HG03097 (cell line): ENCODE measurements at regions not wholly inside any gene's neighbourhood (a gene's known extent, or its start where the extent isn't known, plus 50 kb on each side); places are given as distances from the start of the nearest gene placed in this dataset.

ENCODE experiments used
- ATAC-seq: cut with Tn5 transposase; IDR thresholded peaks from one replicate; pipeline ENCODE4 v1.9.1; 2021; ENCODE audit not compliant: unreplicated experiment, low FRiP score

DNA sequence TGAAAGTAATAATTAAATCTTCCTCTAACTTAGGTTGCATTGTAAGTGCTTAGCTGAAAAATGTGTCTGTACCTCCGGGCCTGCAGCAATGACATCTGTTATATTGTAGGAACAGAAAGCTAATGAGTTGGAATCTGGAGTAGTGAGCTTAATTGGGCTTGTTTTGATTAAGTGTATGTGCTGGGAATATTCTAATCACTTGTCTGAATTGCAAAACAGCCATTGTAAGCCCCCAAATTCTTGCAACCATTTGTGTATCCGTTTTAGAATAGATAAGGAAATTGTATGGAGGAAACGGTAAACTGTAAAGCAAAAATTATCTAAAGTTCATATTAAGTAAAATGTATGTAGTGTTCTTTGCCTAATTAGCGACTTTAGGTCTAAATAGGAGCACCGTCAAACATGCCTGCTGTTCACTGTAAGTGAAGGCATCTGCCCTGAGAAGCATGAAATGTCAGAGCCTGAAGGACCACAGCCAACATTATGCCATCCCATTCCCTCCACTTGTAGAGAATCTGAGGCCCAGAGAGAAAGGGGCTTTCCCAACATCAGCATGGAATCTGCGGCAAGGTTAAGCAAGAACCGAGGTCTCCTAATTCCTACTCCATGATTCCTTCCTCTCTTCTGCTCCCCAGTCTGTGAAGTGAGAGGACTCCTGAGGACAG lies 466.4 kb downstream of the TDRD15 start:
- no peak for ATAC-seq

DNA sequence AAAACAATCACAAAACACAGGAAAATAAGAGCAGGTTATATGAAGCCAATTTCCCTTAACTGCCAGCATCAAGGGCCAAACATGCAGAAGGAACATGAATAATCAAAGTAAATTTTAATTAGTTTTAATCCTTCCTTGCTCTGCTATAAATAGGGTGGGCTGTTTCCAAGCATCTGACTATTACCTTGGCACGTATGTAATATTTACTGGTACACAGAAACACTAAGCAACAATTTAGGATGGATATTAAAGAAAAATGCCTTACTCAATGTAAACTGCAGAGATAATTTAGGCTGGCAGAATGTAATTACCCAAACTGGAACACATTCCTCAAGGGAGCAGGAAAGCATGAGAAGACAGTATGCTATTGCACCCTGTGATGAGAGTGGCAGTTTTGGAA lies 468.2 kb downstream of the TDRD15 start:
- ATAC-seq = no peak

DNA sequence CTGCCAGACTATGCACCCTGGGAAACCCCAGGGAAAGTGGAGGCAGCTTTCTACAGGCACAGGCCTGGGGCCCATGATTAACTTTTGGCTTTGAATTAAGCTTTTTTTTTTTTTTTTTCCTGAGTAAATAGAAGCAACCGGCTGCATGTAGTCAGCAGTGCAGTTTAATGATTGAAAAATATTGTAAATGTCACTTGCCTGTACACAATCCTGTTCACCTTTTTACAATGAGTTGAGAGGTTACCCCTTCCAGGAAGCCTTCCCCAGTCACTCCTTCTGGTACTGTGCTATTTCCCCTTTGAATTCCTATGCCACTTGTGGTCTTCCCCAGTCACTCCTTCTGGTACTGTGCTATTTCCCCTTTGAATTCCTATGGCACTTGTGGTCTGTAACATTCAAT lies 475.6 kb downstream of the TDRD15 start:
- ATAC-seq = no peak

DNA sequence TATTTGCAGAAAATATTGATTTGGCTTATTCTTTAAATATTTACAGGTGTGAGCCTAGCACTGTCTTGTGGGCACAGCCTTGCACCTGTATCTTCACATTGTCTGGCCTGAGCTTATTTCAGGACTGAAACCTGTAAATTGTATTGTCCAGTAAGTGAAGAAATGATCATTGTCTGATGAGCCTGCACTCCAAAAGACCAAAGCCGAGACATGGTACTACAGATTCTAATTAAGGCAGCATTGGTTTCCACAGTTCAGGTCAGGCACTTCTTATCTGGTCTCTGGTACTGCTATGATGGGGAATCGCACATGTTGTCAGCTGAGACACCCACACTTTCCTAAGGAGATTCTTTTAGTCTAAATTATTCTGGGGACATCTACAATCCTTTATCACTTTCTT lies 479.0 kb downstream of the TDRD15 start:
- no peak for ATAC-seq

DNA sequence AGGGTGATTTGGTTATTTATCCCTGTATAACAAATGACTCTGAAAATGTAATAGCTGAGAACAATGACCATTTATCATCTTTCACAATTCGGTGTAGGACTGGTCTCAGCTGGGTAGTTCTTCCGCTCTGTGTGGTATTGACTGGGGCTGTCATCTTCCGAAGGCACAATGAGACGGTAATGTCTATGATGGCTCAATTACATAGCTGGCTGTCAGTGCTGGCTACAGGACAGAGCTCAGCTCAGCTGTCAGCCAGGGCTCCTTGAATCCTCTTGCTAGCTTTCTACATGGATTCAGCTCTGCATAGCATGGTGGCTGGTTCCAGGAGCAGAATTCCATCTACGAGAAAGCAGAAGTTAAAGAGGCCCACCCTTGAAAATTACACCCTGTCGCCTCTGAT lies 483.8 kb downstream of the TDRD15 start:
- ATAC-seq = no peak

DNA sequence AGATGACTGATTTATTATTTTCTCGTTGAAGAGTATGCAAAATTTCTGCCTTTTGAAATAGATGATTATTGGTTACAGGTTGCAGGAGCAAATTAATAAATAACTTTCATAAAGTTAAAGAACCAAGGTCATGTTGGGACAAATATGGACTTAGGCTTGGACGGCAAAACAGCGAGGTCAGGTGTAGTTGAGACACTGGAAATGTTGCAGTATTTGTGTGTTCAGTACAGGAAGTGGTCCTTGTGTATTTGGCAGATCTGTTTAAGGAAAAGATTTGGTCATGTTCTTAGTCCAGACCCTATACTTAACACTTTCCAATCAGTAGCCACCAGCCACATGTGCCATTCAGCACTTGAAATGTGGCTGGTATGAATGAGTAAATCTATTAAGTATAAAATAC lies 486.5 kb downstream of the TDRD15 start:
- no peak for ATAC-seq

DNA sequence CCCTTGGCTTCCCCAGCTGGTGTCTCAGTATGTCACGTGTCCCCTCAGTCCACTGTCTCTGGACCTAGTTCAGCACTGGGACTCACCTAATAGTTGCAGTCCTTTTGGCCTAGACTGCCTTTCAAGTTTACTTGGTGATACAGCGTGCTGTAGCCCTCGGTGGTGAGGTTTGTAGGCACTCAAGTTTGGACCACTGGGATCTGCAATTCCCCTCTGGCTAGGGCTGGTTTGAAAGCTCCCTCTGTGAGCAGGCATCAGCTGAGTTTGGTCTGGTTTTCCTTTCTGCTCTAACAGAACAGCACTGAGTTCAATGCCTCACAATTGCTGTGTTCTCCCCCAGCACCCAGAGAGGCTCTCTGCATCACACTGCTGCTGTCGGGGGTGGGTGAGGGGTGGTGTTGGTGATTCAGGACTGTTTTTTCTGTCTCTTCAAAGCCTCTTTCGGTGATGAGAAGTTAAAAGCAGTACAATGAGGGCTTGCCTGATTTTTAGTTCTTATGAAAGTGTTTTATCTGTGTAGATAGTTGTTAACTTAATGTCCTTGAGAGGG lies 494.2 kb downstream of the TDRD15 start:
- no peak for ATAC-seq

DNA sequence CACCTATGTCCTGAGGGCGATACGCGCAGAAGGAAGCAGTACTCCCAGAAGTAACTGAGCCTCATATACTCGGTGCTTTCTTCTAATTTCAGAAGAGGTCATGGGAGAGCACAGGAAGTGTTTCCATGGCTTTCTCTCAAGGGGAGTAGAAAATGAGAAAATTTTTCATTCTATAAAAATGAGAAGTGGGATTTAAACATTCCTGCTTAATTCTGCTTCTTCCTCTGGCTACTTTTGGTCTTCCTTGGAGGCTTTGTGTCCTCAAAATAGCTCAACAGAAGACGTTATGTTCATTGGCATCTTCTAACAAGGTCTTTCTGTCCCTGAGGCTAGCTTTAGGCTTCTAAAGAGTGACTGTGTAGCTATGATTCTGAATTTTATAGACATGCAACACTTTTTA lies 497.0 kb downstream of the TDRD15 start:
- no peak for ATAC-seq

DNA sequence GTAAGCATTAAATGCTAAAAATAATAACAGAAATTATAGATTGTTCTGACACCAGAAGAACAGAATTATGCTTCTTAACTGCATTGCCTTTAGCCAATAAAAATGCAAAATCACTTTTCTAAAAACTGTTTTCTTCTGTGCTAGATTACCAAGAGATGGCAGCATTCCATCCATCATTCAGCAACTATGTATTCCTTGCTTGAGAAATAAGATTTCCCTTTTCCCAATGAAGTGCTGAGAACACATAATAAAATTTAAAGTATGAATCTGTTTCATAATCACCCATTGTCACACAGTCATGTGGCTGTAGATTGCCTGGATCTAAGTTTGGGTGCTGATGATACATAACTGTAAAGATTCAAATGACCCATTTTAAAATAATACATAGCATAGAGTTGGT lies 504.2 kb downstream of the TDRD15 start:
- ATAC-seq = no peak

DNA sequence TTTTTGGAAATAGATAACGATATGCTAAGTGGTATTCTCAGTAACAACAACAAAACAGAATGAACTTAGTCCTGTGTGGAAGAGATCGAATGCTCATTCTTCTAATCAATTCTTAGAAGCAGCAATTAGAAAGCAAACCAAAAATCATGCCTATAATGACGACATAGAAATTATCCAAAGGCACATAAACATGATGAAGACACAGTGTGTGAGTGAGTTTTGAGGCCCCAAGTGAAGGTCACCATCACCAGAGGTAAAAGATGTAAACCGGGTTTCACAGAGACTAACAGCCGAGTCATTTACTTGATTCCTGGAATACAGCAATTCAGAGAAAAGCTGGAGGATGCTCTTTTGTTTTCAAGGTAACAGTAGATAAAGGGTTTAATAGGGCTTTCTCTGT lies 509.2 kb downstream of the TDRD15 start:
- no peak for ATAC-seq

DNA sequence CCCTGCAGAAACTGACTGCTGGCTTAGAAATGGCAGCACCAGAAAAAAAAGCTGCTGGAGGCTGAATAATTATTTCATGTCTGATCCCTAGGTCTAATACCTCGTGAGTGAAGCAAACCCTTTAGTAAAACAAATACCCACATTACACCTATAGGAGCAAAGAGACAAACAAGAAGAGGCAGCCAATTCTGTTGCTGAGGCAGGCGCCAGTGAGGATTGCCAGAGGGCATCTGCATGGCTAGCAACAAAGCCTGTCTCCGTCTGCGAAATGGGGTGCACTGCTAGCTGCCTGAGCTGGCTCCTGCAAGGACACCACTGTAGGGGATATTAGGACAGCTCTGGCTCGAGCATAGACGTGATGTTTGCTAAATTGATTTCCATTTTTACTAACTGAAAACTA lies 509.7 kb downstream of the TDRD15 start:
- no peak for ATAC-seq

DNA sequence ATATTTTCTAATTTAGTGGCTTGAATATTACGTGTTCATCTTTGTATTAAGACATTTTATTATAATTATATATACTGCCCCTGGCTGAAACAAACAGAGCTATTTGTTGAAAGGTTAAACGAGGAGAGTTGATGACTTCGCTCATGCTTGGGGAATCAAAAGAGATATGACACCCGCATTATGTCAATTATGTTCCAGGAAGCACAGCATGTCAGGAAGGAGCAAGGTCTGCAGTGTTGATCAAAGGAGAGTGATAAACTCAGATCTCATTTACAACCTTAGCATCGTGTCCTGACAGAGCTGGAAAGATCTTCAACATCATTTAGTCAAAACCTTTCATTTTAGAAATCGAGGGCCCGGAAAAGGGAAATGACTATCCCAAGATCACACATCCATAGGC lies 510.1 kb downstream of the TDRD15 start:
- no peak for ATAC-seq

DNA sequence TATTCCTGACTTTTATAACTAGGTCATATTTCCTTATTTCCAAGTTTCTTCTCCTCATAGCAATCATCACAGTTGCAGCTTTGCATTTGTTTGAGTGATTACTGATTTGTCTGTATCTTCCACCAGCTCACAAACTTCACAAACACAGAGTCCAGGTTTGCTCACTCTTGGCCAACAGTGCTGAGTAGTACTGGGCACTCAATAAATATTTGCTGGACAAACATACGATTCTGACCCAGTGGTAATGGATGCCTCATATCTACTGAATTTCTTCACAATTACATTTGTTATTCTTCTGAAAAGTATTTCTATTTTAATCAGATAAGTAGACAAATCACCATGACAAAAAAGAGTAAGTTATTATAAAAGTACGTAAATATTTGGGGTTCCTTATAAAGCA lies 516.3 kb downstream of the TDRD15 start:
- ATAC-seq = no peak

DNA sequence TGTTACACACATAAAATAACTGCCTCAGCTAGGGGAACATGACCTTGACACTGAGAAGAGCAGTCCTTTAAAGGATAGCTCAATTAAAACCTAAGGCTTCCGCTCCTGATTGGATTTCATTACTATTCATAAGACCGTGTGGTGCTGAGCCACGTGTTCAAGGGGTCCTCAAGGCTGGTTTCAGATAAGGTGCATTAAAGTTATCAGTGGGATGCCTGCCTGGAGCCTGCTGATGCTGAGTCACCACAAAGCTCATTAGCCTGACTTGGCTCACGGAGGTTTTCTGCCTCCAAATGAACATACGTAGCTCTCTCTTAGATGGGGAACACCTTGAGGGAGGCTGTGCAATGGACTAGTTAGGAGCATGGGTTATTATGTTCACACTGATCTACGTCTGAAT lies 518.9 kb downstream of the TDRD15 start:
- no peak for ATAC-seq

DNA sequence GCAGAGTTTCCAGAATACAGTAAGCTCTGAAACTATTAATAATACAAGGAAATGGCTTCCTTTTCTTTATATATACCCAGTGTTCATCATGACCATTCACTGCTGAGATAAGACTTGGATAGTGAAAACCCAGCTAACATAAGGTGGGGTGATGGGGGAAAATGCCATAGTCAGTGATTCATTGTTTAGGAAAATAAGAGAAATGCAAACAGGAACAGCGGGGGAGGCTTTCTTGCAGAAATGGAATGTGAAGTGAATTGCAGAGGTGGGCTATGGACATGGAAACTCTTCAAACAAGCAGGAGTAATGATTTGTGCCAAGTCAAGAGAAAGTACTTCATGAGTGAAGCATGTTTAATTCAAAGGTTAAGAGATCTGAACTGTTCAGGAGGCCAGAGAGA lies 519.4 kb downstream of the TDRD15 start:
- no peak for ATAC-seq

DNA sequence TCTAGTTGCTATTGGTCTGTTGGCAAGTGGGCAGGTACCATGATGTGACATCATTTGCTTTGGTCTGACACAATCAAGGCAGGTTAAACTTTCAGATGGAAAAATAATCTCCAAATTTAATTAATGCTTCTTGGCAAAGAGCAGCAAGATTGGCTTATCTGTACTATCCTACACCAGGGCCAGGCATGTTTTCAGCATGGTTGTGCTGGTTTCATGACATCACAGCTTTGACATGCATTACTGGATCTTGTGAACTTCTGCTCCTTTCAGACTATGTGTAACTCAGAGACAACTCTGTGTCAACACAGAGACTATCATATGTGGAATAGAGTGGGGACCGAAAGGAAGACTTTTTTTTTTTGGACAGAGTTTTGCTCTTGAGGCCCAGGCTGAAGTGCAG lies 520.5 kb downstream of the TDRD15 start:
- no peak for ATAC-seq

DNA sequence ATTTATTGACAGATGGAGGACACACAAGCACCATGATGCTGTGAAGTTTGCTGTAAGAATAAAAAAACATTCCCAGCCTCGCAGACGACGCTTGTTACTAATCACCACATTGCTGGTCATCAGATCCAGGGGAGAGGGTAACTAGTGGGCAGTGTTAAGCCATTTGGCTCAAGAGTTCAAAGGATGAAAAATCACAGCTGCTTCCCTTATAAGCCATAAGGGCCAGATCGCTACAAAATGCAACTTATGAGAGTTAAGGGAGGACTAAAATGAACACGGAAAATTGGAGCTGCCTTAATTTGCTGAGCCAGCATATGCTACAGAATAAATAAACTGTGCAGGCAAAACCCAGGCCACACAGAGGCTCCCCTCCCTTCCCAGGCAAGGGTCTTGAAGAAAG lies 522.6 kb downstream of the TDRD15 start:
- ATAC-seq = no peak

DNA sequence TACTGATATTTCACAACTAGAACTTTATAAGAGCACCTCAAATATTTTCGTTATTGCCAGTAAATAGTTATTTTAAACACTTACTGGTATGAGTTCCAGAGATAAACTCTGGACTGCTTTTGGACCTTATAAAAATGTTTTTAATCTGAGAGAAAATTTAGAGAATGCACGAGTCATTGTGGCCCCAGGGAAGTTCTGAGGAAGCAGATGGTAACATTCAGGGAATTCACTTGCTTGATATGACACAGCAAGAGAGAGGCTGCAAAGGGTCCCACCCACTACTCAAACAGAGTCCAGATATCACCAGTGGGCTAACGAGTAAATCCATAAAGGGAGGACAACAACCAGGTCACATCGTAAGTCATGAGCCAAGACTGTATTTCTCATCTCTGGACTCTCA lies 526.8 kb downstream of the TDRD15 start:
- ATAC-seq = no peak

DNA sequence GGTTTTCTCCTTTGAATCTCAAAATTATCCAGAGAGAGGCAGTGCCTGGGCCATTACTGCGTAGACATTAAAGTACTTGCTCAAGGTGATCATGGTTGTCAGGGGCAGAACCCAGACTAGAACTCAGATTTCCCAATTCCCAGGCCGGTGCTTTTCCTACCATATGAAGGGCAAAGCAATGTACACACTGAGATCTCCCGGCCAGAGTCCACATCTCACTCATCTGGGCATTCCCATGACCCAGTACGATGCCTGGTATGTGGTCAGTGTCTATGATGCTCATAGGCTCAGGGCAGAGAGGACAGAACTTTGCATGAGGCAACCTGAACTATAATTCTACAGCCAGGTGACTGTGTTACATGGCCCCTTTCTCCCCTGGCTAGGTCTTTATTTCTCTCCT lies 531.4 kb downstream of the TDRD15 start:
- no peak for ATAC-seq

DNA sequence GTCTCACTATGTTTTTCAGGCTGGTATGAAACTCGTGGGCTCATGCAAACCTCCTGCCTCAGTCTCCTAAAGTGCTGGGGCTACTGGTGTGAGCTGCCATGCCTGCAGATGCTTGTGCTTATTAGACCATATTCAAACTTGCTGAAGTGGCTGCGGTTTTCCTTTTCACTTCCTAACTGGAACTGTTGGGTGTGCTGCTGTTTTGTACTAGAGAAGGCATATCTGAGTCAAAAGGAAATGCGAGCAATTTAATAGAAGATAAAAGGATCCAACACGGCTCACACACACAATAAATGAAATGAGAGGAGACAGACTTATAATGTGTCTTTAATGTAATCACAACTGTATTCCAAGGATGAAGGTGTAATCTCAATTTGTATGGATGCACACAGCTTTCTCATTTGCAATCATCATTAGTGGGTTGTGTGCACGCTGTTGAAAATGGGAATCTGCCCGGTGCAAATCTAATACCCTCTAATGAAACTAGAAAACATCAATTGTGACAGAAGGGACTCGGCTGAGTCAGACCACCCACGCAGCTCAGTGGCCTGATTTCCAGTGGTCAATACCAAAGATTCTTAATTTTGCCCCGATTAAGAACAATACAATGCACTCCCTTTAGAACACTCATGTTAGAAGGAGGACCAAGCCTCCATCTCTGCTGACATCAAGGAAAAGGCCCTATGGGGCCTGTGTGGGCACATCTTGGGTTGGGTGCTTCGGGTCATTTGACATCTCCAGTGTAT lies 532.7 kb downstream of the TDRD15 start:
- ATAC-seq = no peak

DNA sequence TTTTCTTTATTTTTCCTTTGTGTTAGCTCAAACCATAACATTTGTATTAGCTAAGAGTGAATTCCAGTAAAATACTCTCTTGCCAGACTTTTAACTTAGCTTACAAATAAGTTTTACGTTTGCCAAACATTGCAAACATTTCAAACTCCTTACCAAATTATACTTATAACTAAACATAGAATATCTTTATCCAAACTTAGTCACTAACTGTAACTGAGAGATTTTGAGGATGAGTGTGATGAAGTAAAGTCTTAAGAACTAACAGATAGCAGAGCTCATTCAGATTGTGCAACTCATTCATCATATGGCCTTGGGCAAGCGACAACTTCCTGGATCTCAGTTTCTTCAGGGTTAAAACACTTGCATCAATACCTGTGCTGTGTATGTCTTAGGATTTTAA lies 533.7 kb downstream of the TDRD15 start:
- no peak for ATAC-seq

DNA sequence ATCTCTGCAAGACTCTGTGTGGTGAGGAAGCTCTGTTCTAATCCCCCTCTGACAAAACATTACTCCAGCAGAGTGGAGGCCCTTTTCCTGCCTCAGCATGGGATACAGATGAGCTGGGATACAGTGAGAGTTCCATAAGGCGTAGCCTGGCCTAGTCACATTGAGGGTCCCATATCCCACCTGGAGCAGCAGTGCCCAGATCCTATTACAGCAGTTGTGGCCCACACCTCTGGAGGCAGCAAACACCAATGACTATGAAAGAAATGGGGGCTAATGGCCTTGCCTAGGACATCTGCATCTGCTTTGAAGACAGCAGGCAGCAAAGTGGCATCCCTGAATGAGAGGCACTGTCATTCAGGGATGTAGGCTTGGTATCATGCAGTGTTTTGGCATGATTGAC lies 534.5 kb downstream of the TDRD15 start:
- ATAC-seq = no peak
